ENCODE measurements at regions not wholly inside any gene's neighbourhood (a gene's known extent, or its start where the extent isn't known, plus 50 kb on each side); places are given as distances from the start of the nearest gene placed in this dataset.

- no peak for DNase-seq
Observed at GRCh38 chr5:167440846-167441245, 850.6 kb upstream of the WWC1 start.

DNA sequence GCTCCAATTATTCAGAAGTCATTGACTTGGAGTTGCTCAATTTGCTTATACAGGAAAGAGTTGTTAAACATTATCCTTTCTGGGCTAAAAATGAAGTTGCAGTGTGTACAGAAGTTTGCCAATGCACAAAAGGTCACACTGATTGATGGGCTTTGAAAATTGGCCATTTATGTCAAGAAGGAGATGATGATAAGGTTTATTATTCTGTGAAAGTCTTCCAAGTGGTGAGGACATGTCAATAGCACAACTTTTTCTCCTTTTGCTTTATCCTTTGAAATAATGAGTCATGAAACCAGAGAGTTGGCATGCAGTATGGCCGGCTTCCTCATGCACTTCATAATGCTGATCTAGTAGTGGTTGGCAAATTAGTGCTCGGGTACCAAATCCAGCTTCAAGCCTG is 848.5 kb upstream of the WWC1 start:
- no peak for DNase-seq

GRCh38 chr5:167447466-167448375 is 843.7 kb upstream of the WWC1 start:
- DNase-seq, result no peak

DNA sequence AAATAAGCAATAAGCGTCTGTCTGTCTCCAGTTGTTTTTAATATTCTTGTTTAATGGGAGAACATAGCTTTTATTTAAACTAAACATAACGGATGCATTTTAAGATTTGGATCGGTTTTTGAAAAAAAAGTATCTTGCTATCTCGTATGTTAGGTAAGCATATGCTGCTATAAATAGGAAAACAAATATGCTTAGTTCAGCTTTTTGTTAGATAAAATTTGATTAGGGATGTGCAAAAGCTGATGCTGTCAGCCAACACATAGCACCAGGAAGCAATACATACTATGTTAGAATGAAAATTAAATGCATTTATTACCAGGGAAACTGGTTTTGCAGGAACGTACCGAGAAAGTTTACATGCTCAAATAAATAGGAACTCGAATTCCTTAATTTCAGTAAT is 843.1 kb upstream of the WWC1 start:
- DNase-seq, result no peak

DNA sequence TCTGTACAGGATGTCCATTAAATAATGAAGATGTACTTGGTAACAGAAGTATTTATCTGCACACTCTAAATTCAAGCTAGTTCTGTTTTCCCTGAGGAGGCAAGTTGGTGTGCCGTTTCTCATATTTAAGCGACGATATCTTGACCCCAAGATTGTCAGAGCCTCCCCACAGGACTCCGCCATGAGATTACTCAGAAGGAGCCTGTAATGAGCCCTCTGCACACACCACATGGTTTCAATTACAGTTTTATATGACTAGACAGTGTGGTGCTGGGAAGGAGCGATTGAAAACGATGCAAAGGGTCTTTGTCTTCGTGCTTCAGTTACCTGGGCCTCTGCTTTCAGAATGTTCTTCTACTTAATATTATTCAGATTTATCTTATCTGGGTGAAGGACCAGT is 840.4 kb upstream of the WWC1 start:
- no peak for DNase-seq

DNA sequence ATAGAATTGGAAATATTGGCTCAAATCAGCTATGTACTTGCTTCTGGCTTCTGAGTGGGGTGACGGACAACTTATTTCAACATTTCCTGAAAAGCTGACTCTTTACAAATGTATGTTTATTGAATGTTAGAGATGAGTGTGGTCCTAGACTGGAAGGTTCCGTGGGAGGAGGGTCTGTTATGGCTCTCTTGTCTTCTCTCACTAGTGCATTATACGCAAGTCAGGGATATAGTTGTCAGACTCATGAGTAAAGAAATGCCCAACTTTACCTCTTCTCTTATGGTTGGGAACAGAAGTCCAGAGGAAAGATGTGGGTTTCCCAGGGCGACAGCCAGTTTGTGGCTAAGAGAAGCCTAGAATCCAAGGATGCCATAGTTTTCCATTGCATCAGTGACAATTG is 839.3 kb upstream of the WWC1 start:
- no peak for DNase-seq

GRCh38 chr5:167453246-167454030 is 838.0 kb upstream of the WWC1 start:
- DNase-seq, result no peak

DNA sequence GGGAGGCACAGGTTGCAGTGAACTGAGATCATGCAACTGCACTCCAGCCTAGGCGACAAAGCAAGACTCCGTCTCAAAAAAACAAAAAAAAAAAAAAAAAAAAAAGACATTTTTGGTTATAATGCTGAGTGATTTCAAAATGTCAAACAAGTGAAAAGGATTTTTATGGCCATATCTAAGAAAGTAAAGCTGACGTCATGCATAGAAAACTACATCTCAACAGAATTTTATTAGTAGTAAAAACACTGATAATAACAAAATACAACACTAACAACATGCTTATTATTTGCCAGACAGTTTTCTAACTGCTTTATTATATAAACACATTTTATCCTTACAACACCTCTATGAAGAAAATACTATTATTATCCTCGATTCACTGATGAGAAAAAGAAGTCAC is 833.0 kb upstream of the WWC1 start:
- DNase-seq, result no peak

DNA sequence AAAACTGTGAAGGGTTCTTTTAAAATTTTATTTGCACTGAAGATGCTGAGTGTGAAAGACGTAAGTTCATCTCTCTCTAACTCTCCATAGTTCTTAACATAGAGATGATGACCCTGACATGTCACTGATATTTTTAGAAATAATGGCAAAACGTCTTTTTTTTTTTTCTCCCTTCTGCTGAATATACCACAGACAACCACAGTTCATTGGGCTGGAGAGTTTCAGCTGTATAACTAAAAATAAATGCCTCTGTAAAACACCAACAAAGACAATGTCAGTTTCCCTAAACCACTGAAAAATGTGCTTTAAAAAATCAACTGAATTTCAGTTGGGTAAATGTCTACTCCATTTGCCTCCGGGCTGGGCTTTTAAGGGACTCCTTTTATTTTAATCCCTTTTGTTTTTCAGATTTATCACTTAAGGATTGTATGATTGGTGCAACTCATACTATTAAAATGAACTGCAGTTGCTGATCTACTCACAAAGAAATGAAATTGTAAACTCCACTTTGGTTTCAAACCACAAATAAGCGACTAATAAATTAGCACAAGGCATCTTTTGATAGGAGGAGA is 830.9 kb upstream of the WWC1 start:
- no peak for DNase-seq

DNA sequence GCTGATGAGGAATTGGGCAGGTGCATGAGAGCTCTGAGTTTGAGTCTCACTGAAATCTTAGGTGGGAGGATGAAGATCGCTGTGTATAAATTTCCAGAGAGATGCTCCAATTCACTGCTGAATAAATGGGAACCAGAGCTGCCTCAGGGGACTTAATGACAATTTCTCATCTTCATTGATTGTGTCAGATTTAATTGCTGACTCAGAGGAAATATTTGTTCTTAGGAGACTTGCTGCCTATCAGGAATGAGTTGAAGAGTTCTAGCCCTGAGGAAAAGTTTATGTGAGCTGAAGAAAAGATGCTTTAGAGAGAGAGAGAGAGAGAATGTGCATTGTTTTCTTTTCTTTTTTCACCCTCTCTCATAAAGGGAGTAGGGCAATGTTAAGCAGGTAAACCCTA is 827.5 kb upstream of the WWC1 start:
- no peak for DNase-seq

GRCh38 chr5:167466992-167467391 is 824.5 kb upstream of the WWC1 start:
- no peak for DNase-seq

GRCh38 chr5:167472566-167473108 is 818.8 kb upstream of the WWC1 start:
- no peak for DNase-seq

GRCh38 chr5:167478188-167478587 is 813.3 kb upstream of the WWC1 start:
- DNase-seq, result no peak

DNA sequence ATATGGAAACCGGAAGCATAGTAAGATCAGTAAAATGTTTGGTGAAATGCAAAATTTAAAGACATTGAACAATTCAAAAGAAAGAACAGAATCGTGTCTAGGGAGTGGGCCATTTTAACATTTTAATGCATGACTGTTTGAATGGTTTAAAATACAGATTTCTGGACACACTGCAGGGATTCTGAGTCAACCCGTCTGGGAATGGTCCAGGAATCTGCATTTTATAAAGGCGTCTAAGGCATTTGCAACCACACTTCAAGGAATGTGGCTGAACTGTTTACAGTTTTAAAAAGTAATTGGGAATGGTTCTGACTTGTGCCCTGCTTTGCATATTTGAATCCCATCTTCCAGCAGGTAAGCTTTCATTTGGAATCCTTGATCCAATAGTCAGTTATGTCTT is 811.7 kb upstream of the WWC1 start:
- no peak for DNase-seq

DNA sequence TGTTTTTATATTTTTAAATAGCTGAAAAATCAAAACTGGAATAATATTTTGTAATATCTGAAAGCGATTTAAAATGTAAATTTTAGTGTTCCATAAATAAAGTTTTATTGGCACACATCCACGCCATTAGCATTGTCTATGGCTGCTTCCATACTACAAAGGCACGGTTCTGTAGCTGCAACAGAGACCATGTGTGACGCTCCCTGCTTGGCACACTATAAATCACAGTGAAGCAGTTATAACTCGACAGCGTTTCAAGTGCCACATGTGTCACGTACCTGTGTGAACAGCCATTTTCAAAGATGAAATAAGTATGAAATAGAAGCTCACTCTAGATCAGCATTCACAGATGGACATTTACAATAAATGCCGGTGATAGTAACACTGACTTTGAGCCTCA is 810.1 kb upstream of the WWC1 start:
- DNase-seq, result no peak

DNA sequence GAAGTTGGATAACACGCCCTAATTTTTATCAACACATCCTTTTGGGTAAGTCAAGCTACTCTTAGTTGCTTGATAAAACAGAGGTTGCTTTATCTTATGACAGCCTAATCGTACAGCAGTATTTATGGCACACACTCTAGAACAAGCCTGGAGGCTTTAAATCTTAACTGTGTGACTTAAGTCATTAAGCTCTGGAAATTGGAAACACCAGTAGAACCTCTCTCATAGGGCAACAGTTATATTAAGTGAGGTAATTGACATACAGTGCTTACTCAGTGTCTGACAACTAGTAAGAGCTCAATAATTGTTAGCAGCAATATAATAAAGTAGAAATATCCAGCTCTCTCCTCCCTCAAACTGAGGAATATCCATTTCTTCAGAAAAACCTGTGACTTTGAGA is 808.9 kb upstream of the WWC1 start:
- no peak for DNase-seq

GRCh38 chr5:167485061-167485774 is 806.2 kb upstream of the WWC1 start:
- no peak for DNase-seq

- DNase-seq, result no peak
Observed at GRCh38 chr5:167488371-167488770, 803.1 kb upstream of the WWC1 start.

GRCh38 chr5:167489202-167489601 is 802.2 kb upstream of the WWC1 start:
- DNase-seq, result no peak

GRCh38 chr5:167503926-167504720 is 787.3 kb upstream of the WWC1 start:
- DNase-seq, result no peak

DNA sequence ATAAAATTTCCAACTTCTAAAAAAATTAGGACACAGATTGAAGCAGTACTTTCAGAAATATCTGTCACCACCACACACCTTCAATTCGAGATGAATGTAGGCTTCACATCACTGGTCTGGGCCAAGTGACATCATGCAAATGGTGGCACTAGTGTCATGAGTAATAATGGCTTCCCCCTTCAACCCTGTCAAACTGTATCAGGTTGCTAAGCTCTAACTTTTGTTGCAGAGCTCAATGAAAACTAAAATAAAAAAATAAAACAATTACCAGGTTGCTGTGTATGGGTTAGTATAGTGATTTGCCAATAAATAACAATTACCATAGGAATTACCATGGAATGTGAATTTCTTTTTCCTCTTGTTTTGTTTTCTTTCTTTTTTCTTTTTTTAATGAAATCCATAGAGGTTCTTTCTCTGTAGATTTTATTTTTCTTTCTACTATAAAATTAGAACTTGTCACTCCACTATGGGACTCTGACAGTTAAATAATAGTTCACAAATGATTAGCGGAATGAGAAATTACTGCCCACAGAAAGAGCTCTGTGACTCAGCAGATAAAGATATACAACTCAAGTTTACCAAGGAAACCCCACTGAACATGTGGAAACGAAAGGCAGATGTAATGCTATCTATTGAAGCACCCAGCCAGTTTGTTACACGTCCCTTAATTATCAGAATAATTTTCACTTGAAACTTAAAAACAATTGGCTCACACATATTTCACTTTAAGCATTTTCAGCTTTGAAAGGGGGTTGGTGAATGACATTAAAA is 783.8 kb upstream of the WWC1 start:
- no peak for DNase-seq

Data from COR-L47 (cell line).